GM11168 (cell line): ENCODE measurements at regions not wholly inside any gene's neighbourhood (a gene's known extent, or its start where the extent isn't known, plus 50 kb on each side); places are given as distances from the start of the nearest gene placed in this dataset.
"Not testable (repeated sequence)": the region's sequence is repeated elsewhere in the genome, so short reads cannot be mapped to it uniquely, and the experiment has no call there.

Source experiments
- in situ Hi-C: fragments of 300-500 bp; cut with MboI; formaldehyde crosslinking; loops from one replicate; pipeline ENCODE4 v1.12.0; 2022; ENCODE audit warnings: low sequenced_read_pairs; ENCODE audit not compliant: unreplicated experiment

GRCh38 chr11:49499117-49499516, 290.7 kb upstream of the FOLH1 start:
- in situ Hi-C loops, result no loop called here

- in situ Hi-C loops, result no loop called here
These were observed 296.8 kb upstream of the FOLH1 start for GRCh38 chr11:49505231-49505630.

GRCh38 chr11:49526240-49526829, 317.9 kb upstream of the FOLH1 start:
- in situ Hi-C loops, result not testable (repeated sequence)

- in situ Hi-C loops, result no loop called here
These were observed 324.8 kb upstream of the FOLH1 start for GRCh38 chr11:49533204-49533603.

- in situ Hi-C loops, result not testable (repeated sequence)
These were observed 330.5 kb upstream of the FOLH1 start for GRCh38 chr11:49538927-49539326.

- in situ Hi-C loops, result not testable (repeated sequence)
These were observed 350.0 kb upstream of the FOLH1 start for GRCh38 chr11:49558261-49558847.

- in situ Hi-C loops, result not testable (repeated sequence)
These were observed 352.2 kb upstream of the FOLH1 start for GRCh38 chr11:49560593-49560992.

- in situ Hi-C loops, result not testable (repeated sequence)
These were observed 353.0 kb upstream of the FOLH1 start for GRCh38 chr11:49561240-49561880.

GRCh38 chr11:49562262-49562661, 353.9 kb upstream of the FOLH1 start:
- in situ Hi-C loops, result not testable (repeated sequence)

- in situ Hi-C loops, result not testable (repeated sequence)
These were observed 371.1 kb upstream of the FOLH1 start for GRCh38 chr11:49579492-49579891.

GRCh38 chr11:49585495-49585894, 366.7 kb upstream of the OR4C13 start:
- in situ Hi-C loops, result not testable (repeated sequence)

GRCh38 chr11:49608892-49609291, 343.3 kb upstream of the OR4C13 start:
- in situ Hi-C loops, result not testable (repeated sequence)

- in situ Hi-C loops, result not testable (repeated sequence)
These were observed 328.3 kb upstream of the OR4C13 start for GRCh38 chr11:49623872-49624271.

- in situ Hi-C loops, result not testable (repeated sequence)
These were observed 281.5 kb upstream of the OR4C13 start for GRCh38 chr11:49670705-49671104.

- in situ Hi-C loops, result not testable (repeated sequence)
These were observed 250.1 kb upstream of the OR4C13 start for GRCh38 chr11:49702121-49702520.

GRCh38 chr11:49750447-49750846, 201.7 kb upstream of the OR4C13 start:
- in situ Hi-C loops, result not testable (repeated sequence)

- in situ Hi-C loops, result not testable (repeated sequence)
These were observed 201.2 kb upstream of the OR4C13 start for GRCh38 chr11:49750960-49751359.

GRCh38 chr11:49780791-49781190, 171.4 kb upstream of the OR4C13 start:
- in situ Hi-C loops, result not testable (repeated sequence)

GRCh38 chr11:49782000-49782399, 170.2 kb upstream of the OR4C13 start:
- in situ Hi-C loops, result not testable (repeated sequence)

GRCh38 chr11:49783841-49784240, 168.3 kb upstream of the OR4C13 start:
- in situ Hi-C loops, result not testable (repeated sequence)

- in situ Hi-C loops, result not testable (repeated sequence)
These were observed 162.4 kb upstream of the OR4C13 start for GRCh38 chr11:49789787-49790186.
